ENCODE measurements at regions not wholly inside any gene's neighbourhood (a gene's known extent, or its start where the extent isn't known, plus 50 kb on each side); places are given as distances from the start of the nearest gene placed in this dataset.

GRCh38 chr2:204473224-204473623 is 72.1 kb upstream of the PARD3B start:
- H3K4me2 ChIP-seq (ENCODE audit: low read depth, low read length): no peak overlapping the region
- intact Hi-C loops (cut with micrococcal nuclease; ENCODE audit: unreplicated experiment): no loop called here
- H3K9me3 ChIP-seq (ENCODE audit: low read length): no peaks in the 10 kb centered on the region
- FAIRE-seq (no peak), ATAC-seq (no peak), DNase-seq (ENCODE audit: low spot score) (no peak)
- no peaks in the 10 kb centered on the region for H3K79me2 ChIP-seq (ENCODE audit: insufficient read depth, low read length)
- no peak overlapping the region for H3K9ac ChIP-seq (ENCODE audit: insufficient read depth, low read depth, low read length)
- no peaks in the 10 kb centered on the region for H3K36me3 ChIP-seq (replicated peaks in 1 of 2; ENCODE audit: control insufficient read depth in 1 of 2, insufficient read depth in 2 of 2, low read length in 2 of 2)
- H3K4me1 ChIP-seq (ENCODE audit: insufficient read depth, low read length): no peaks in the 10 kb centered on the region
- H3K4me3 ChIP-seq (replicated peaks in 1 of 3; ENCODE audit: insufficient read depth in 1 of 3, low read depth in 2 of 3, low read length in 3 of 3): no peak overlapping the region
- no peaks in the 10 kb centered on the region for H3K27me3 ChIP-seq (ENCODE audit: control insufficient read depth in 1 of 2, insufficient read depth in 2 of 2, low read length in 2 of 2)
- ChIA-PET POLR2A (no interaction called here), CTCF (ENCODE audit: low intra/inter-chr PET ratio, low total read pairs) (no interaction called here)
- BruUV-seq (replicated peaks): no TSS peak
- no peak overlapping the region for H2AFZ ChIP-seq (ENCODE audit: low read length)
- H4K20me1 ChIP-seq (ENCODE audit: insufficient read depth, low read length): no peaks in the 10 kb centered on the region
- WGBS (ENCODE audit: low lambda C conversion rate): 44% methylated on average over 6 of the region's 6 CpGs
- TF ChIP-seq KLF11 (CRISPR knock-in tag; IDR thresholded peaks at IDR 0.05) (no peak), ZNF263 (CRISPR knock-in tag; IDR thresholded peaks at IDR 0.05) (no peak), GTF2F1 (IDR thresholded peaks at IDR 0.05; ENCODE audit: low read length) (no peak), SATB2 (CRISPR knock-in tag; IDR thresholded peaks at IDR 0.05) (no peak), AGO2 (optimal IDR thresholded peaks at IDR 0.05; ENCODE audit: low read depth, low read length) (no peak), ARID4A (CRISPR knock-in tag; IDR thresholded peaks at IDR 0.05; ENCODE audit: borderline replicate concordance) (no peak), TRIM22 (IDR thresholded peaks at IDR 0.05) (no peak), ZSCAN9 (CRISPR knock-in tag; IDR thresholded peaks at IDR 0.05; ENCODE audit: borderline replicate concordance) (no peak), ZFYVE20 (CRISPR knock-in tag; IDR thresholded peaks at IDR 0.05; ENCODE audit: borderline replicate concordance, low read depth) (no peak), ZSCAN29 (CRISPR knock-in tag; conservative IDR thresholded peaks at IDR 0.05) (no peak), TP53 (CRISPR knock-in tag; conservative IDR thresholded peaks at IDR 0.05) (no peak), PAX8 (CRISPR knock-in tag; IDR thresholded peaks at IDR 0.05; ENCODE audit: borderline replicate concordance) (no peak), HDAC1 (CRISPR knock-in tag; IDR thresholded peaks at IDR 0.05) (no peak), ZFAT (CRISPR knock-in tag; conservative IDR thresholded peaks at IDR 0.05) (no peak), SMYD3 (CRISPR knock-in tag; IDR thresholded peaks at IDR 0.05) (no peak), ZNF496 (CRISPR knock-in tag; IDR thresholded peaks at IDR 0.05; ENCODE audit: insufficient replicate concordance) (no peak), NCOA5 (CRISPR knock-in tag; IDR thresholded peaks at IDR 0.05) (no peak), DNMT3B (CRISPR knock-in tag; conservative IDR thresholded peaks at IDR 0.05) (no peak), SIX1 (CRISPR knock-in tag; IDR thresholded peaks at IDR 0.05; ENCODE audit: borderline replicate concordance) (no peak), ZMYM3 (CRISPR knock-in tag; IDR thresholded peaks at IDR 0.05) (no peak)
- in situ Hi-C loops (cut with HindIII; ENCODE audit: extremely low pct_ligation_motif_present, low pct_unique_long_range_greater_than_20kb): no loop called here
- H3K27ac ChIP-seq (ENCODE audit: extremely low read length, insufficient read depth, low read length): no peak overlapping the region
